ENCODE measurements at regions not wholly inside any gene's neighbourhood (a gene's known extent, or its start where the extent isn't known, plus 50 kb on each side); places are given as distances from the start of the nearest gene placed in this dataset.

DNA sequence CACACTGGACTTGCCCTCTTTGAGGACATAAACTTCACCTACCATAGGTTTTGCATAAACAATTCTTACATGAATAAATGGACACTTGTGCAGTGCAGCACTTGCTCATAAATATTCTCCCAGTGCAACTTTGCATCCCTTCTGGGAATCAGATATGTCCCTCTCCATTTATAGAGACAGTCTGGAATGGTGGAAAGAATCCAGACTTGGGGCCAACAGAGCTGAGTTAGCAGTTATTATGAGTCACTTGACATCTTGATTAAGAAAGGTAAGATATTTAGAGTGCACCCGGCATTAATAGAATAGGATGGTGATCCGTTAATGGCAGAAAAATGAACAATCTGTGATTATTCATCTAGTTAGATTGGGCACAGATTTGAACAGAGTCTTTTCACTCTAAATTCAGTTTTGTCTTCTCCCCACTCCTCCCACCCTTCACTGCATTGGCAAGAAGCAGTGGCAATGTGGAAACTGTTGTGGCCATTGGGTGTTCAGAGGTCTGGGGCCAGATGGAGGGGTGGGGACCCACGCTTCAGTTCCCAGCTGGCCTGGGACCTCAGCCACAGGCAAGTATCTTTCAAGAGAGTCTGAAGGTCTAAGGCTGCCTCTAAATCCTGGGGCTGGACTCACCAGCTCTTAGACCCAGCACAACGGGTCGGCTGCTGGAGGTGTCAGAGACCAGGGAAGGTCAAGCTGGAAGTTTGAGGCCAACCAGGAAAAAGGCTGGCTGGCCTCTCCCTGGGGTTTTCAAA is 58.9 kb upstream of the KY start:
- Histone ChIP-seq H3K27me3 (no peaks in the 10 kb centered on the region), H3K27ac (peak overlapping the region in 3 of 4 donors; percentile 37 to 62 (median 44)), H3K9me3 (no peaks in the 10 kb centered on the region), H3K4me3 (no peak overlapping the region), H3K36me3 (no peaks in the 10 kb centered on the region), H3K4me1 (peaks cover 0 to 21% (median 0%) of the 10 kb centered on the region in 3 donors)
- 12 to 15% methylated on average over 3 of the region's 5 CpGs for WGBS, 2 donors (ENCODE audit: low coverage in 1 of 2)
- ATAC-seq = peak; percentile 54
- TF ChIP-seq POLR2A (IDR thresholded peaks at IDR 0.05) (no peak), POLR2AphosphoS5 (IDR thresholded peaks at IDR 0.05) (peak; percentile 53), EP300 (IDR thresholded peaks at IDR 0.05) (no peak)
- TF ChIP-seq, protein P1, sequence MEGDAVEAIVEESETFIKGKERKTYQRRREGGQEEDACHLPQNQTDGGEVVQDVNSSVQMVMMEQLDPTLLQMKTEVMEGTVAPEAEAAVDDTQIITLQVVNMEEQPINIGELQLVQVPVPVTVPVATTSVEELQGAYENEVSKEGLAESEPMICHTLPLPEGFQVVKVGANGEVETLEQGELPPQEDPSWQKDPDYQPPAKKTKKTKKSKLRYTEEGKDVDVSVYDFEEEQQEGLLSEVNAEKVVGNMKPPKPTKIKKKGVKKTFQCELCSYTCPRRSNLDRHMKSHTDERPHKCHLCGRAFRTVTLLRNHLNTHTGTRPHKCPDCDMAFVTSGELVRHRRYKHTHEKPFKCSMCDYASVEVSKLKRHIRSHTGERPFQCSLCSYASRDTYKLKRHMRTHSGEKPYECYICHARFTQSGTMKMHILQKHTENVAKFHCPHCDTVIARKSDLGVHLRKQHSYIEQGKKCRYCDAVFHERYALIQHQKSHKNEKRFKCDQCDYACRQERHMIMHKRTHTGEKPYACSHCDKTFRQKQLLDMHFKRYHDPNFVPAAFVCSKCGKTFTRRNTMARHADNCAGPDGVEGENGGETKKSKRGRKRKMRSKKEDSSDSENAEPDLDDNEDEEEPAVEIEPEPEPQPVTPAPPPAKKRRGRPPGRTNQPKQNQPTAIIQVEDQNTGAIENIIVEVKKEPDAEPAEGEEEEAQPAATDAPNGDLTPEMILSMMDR (IDR thresholded peaks at IDR 0.05) = no peak

DNA sequence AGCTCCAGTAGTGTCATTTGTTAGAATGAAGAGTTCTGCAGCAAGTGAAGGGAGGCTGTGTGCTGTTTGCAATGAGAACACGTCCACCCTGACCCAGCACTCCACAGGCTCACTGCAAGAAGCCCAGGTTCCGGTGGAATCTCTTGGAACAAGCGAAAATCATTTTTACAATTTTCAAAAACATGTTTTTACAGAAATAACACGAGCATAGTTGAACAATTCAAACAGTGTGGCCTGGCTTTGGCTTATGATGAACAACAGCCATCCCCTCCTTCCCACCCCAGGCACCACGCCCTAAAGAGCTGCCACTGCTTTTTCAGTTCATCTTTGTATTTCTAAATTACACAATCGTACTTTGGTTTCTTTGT is 59.5 kb upstream of the KY start:
- WGBS, 2 donors (ENCODE audit: low coverage in 1 of 2) = 21 to 26% methylated on average over 2 to 6 of the region's 6 CpGs
- Histone ChIP-seq H3K36me3 (no peaks in the 10 kb centered on the region), H3K27me3 (no peaks in the 10 kb centered on the region), H3K4me1 (peaks cover 0 to 21% (median 0%) of the 10 kb centered on the region in 3 donors), H3K4me3 (no peak overlapping the region), H3K27ac (peak overlapping the region in 3 of 4 donors; percentile 37 to 62 (median 44)), H3K9me3 (no peaks in the 10 kb centered on the region)
- TF ChIP-seq, protein P1 (IDR thresholded peaks at IDR 0.05) = no peak
- TF ChIP-seq POLR2AphosphoS5 (IDR thresholded peaks at IDR 0.05) = no peak
- TF ChIP-seq EP300 (IDR thresholded peaks at IDR 0.05) = no peak
- TF ChIP-seq POLR2A (IDR thresholded peaks at IDR 0.05) = no peak
- no peak for ATAC-seq

DNA sequence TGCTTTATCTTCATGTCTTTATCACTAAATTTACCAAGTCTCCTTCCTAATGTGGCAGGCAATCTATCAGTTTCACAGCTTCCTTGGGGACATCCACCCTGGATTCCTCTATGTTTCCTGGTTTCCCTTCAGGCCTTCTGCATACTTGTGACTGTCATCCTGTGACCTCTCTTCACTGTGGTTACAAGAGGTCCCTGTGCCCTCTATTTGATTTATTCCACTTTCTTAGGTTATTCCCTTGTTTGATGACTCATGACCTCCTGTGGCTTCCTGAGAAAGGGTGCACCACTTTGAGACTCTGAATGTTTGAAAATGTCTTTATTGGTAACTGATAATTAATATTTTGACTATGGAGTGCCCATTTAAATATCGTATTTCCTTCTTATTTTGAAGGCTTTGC is 60.5 kb upstream of the KY start:
- H3K4me1 ChIP-seq = peaks cover 0 to 21% (median 0%) of the 10 kb centered on the region in 3 donors
- H3K27ac ChIP-seq = no peak overlapping the region
- 75 to 90% methylated on average over 1 of the region's 1 CpG for WGBS, 2 donors (ENCODE audit: low coverage in 1 of 2)
- no peak overlapping the region for H3K4me3 ChIP-seq
- no peaks in the 10 kb centered on the region for H3K27me3 ChIP-seq
- H3K9me3 ChIP-seq = no peaks in the 10 kb centered on the region
- TF ChIP-seq POLR2AphosphoS5 (IDR thresholded peaks at IDR 0.05) (no peak), EP300 (IDR thresholded peaks at IDR 0.05) (no peak), POLR2A (IDR thresholded peaks at IDR 0.05) (no peak)
- TF ChIP-seq, protein P1 (IDR thresholded peaks at IDR 0.05) = no peak
- no peak for ATAC-seq
- H3K36me3 ChIP-seq = no peaks in the 10 kb centered on the region

DNA sequence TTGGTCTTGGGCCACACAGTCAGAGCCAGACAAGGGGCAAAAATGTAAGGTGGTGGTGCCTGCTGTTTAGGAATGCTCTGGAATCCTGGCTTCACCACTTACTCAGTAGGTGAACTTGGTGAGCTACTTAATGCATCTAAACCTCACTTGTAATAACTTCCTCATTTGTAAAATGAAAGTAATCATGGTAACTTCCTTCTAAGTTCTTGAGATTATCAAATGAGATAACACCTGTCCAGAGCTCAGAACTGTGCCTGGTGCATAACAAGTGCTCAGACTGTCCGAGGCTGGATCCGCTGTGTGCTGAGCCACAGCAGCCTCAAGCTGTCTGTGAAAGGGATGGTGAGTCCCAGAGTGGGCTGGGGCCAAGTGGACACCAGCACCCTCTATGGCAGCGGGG is 62.8 kb upstream of the KY start:
- Histone ChIP-seq H3K9me3 (no peaks in the 10 kb centered on the region), H3K4me1 (peaks cover 0 to 21% (median 0%) of the 10 kb centered on the region in 3 donors), H3K27me3 (no peaks in the 10 kb centered on the region), H3K36me3 (no peaks in the 10 kb centered on the region), H3K4me3 (no peak overlapping the region), H3K27ac (no peak overlapping the region)
- 60 to 67% methylated on average over 1 of the region's 3 CpGs for WGBS, 2 donors (ENCODE audit: low coverage in 1 of 2)
- TF ChIP-seq POLR2AphosphoS5 (IDR thresholded peaks at IDR 0.05) (no peak), EP300 (IDR thresholded peaks at IDR 0.05) (no peak), POLR2A (IDR thresholded peaks at IDR 0.05) (no peak)
- TF ChIP-seq, protein P1 (IDR thresholded peaks at IDR 0.05) = no peak
- ATAC-seq = no peak

DNA sequence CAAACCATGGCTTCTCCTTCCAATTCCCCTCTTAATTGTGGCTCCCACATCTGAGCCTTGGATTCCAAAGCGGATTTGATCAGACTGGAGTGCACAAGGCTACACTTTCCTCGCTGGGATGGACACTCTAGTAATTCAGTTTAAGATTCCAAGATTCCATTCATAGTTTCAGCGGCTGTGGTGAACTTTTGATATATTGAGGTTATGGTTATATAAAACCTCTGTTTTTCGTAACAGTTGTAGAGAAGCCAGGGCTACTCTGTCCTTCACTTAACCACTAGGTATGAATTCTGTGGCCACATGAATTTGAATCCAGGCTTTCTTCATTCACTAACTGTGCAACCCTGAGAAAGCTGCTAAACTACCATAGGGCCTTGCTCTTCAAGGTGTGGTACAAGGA is 67.9 kb upstream of the KY start:
- Histone ChIP-seq H3K27ac (no peak overlapping the region), H3K36me3 (no peaks in the 10 kb centered on the region), H3K4me3 (no peak overlapping the region), H3K9me3 (no peaks in the 10 kb centered on the region), H3K27me3 (no peaks in the 10 kb centered on the region), H3K4me1 (no peaks in the 10 kb centered on the region)
- WGBS, 2 donors (ENCODE audit: low coverage in 1 of 2) = 38 to 48% methylated on average over 4 of the region's 4 CpGs
- ATAC-seq = peak; percentile 51
- TF ChIP-seq POLR2AphosphoS5 (IDR thresholded peaks at IDR 0.05) (no peak), POLR2A (IDR thresholded peaks at IDR 0.05) (no peak), EP300 (IDR thresholded peaks at IDR 0.05) (no peak)
- TF ChIP-seq, protein P1 (IDR thresholded peaks at IDR 0.05) = no peak
